Epidermal melanocyte (primary cell): ENCODE measurements at regions not wholly inside any gene's neighbourhood (a gene's known extent, or its start where the extent isn't known, plus 50 kb on each side); places are given as distances from the start of the nearest gene placed in this dataset.
"Not testable (repeated sequence)": the region's sequence is repeated elsewhere in the genome, so short reads cannot be mapped to it uniquely, and the experiment has no call there.

ENCODE experiments used
- DNase-seq: peaks from one replicate; pipeline ENCODE4 v3.0.0; 2011; ENCODE audit warnings: low spot score; ENCODE audit not compliant: insufficient read length

DNA sequence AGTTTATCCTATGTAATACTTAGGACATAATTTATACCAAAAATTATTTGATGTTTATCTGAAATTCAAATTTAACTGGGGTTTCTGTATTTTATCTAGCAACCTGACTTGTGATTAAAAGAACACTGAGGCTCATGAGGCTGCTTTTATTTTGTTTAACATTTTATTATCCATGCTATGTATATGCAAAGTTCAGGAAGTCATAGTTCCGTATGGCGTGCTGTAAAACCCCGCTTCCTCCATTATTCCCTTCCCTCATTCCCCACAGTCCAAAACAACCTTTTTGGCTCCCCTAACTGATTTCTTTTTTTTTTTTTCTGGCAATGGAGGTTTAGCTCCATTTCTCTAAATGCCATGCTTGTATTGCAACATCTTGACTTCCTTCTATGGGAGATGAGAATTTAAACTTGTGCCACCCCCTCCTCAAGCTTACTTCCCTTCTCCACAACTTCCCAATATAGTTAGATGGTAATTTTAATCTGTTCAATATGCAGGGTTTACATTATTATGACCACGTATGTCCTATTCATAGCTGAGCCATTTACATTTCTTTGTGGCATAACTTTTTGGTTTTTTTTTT is 138.0 kb upstream of the DNAH14 start:
- DNase-seq, result no peak

DNA sequence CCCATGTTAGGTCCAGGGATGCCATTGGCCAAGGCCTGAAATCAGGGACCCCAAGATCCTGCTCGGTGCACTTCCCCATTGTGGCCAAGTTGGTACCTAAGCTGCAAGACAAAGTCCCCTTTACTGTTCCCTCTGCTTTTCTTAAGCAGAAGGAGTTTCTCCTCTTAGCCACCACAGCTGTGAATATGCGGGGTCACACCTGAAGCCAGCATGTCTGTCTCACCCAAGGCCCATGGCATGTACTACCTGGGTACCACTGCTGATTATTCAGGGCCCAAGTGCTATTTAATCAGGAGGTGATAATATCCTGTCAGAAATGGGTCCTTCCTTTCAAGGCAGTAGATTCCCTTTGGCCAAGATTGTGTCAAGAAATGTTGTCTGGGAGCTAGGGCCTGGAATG is 133.9 kb upstream of the DNAH14 start:
- DNase-seq, result no peak

DNA sequence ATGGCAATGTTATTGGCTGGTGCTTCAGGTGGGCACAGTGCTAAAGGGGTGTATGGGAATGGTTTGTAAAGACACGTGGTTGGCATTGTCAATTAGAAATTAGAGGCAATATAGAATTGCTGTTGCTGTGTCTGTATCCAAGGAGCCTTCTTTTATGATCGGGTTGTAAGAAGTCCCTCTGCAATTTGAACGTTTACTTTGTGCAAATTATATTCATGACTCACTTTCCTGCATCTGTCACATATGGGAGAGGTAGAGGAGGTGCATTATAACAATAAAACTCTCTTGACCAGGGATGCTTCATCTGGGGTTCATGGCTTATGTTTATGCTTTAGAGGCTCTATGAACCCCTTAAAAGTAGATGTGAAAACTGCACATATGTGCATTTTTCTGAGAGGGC is 130.4 kb upstream of the DNAH14 start:
- no peak for DNase-seq

DNA sequence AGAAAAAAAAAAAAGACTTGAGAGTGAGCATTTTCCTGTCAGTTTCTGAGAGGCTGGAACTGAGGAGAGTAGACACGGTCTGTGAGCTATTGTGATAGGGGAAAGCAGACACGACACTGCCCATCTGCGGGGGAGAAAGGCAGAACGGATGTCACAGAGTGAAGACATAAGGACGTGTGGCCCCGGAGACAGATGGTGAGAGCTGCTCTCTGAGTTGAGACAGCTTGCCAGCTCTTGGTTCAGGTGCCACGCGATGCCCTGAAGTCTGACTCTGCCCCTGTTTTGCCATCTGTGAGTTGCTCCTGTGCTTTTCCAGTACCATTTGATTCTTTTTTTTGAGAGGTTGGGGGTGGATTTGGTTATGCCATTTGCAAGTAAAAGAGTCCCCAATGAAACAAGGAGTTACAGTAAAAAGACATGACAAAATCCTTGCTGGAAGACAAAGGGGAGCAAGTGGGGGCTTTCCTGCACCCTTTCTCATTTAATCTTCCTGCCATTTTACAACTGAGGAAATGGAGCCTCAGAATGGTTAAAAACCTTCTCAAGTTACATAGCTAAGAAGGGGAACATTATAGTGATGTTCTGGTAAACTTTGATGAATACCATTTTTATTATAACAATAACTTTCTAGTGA is 128.9 kb upstream of the DNAH14 start:
- DNase-seq, result no peak

DNA sequence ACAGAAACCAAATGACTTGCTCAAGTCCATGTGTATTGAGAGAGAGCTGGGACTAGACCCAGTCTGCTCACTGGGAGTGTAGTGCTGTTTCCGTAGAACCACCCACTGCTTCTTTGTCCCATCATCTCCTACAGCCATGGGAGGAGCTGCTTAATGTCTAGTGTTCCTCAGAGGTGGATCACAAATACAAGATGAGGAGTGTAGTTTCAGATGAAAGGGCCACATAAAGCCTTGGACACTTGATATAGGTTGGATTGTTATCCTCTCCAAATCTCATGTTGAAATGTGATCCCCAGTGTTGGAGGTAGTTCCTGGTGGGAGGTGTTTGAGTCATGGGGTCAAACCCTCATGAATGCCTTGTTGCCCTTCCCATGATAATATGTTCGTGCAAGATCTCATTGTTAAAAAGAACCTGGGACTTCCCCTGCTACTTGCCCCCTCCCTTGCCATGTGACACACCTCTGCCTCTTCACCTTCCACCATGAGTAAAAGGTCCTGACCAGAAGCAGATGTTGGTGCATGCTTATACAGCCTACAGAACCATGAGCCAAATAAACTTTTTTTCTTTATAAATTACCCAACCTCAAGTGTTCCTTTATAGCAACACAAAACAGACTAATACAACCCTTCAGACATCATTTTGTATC is 127.5 kb upstream of the DNAH14 start:
- DNase-seq, result no peak

DNA sequence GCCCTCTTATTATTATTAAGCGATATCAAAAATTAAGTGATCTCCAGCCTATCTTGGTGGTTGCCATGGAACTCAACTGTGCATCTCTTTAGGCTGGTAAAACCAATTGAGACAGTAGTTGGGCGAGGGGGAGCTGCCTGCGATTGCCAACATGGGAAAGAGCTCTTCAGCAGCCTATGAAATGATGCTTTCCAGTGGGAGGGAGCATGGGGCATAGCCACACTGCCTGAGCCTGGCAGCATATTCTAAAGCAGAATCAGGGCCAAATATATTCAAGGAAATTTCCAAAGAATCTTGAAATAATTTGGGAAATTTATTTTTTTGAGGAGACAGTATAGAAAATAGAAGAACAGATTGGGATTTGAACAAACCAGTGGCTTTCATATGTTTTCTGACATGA is 126.9 kb upstream of the DNAH14 start:
- DNase-seq, result no peak

DNA sequence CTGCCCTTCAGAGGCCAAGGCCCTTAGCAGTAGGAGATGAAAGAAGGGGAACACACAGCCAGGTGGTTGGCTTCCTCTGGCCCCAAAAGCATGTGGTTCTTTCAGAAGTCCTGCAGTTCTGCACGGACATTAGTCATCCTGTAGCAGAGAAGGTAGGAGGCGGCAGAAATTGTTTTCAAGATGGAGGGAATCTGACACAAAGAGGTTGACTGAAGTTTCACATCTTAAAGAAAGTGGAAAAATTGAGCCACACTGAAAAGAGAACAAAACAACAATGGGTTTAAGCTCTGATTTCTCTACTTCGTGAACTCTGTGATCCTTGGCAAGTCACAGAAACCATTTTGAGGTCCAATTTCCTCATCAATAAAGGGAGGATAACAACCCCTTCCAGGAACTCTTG is 125.3 kb upstream of the DNAH14 start:
- no peak for DNase-seq

DNA sequence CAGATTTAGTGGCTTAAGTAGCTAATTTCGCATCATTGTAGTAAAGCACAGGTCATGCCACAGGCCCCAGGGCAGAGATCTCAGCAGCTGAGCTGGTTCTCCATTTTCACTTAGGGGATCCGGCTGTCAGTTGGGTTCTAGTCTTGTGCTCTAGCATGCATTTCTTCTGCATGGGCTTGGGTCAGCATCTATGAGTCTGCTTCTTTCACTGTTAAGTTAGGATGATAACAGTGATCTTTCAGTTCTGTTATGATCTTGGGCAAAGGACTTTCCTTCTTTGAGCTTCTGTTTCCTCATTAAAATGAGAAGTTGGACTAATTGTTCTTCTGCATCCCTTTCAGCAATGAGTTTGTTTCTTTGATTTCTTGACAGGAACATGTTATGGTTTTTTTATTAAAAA is 123.6 kb upstream of the DNAH14 start:
- DNase-seq, result no peak

DNA sequence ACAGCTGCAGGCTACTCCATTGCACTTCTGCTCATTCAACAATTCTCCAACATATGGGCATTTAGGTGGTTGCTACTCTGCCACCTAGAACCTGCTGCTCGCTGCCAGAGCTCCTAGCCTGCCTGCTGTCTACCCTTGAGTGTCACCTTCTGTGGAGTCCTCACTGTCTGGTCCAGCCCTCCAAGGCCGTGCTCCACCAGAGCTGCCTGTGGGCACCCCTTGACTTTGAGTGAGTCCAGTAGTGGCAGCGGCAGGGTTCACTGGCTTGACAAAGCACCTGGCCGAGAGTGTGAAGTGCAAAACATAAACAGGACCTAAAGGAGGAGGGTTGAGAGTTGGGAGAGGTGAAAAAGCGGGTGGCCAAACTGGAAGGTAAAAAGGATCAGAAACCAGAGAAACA is 120.3 kb upstream of the DNAH14 start:
- no peak for DNase-seq

DNA sequence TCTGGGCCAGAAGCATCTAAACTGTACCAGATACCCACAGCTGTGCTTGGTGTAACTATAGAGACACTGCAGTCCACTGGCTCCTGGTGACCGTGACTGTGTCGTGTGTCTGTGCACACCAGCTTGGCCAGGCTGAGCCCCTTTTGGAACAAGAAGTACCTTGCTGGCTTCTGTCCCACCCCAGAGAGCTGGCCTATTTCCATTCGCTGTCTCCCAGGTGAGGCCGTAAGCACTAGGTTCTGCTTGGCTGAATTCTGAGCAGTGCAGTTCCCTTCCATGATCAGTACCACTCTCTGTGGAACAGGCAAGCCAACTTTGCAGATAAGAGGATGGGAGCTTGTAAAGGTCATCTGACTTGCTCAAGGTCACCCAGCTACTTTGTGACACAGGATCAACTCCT is 119.9 kb upstream of the DNAH14 start:
- no peak for DNase-seq

DNA sequence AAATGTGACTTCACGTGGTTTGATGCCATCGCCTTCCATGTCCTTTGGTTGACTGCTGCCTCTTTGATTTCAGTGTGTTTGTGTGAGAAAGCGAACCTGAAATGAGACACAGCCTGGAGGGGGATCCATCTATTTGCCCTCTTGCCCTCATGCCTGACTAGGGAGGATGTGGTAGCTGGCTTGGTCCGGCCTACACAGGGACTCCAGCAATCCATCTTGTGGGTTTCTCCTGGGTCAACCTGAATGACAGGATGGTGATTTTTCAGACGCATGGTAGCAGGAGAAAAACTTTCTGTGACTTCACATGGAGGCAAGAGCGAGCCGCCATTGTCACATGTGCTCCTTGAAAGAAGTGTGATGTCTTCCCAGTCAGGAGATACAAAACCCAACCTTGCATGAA is 117.9 kb upstream of the DNAH14 start:
- no peak for DNase-seq

DNA sequence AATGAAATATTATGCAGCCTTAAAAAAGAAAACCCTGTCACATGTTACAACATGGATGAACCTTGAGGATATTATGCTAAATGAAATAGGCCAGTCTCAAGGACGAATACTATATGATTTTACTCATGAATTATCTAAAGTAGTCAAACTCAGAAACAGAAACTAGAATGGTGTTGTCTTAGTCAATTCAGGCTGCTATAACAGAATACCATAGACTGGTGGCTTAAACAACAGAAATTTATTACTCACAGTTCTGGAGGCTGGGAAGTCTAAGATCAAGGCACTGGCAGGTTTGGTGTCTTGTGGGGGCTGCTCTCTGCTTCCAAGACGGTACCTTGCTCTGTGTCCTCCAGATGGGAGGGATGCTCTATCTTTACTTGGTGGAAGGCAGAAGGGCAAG is 113.8 kb upstream of the DNAH14 start:
- no peak for DNase-seq

DNA sequence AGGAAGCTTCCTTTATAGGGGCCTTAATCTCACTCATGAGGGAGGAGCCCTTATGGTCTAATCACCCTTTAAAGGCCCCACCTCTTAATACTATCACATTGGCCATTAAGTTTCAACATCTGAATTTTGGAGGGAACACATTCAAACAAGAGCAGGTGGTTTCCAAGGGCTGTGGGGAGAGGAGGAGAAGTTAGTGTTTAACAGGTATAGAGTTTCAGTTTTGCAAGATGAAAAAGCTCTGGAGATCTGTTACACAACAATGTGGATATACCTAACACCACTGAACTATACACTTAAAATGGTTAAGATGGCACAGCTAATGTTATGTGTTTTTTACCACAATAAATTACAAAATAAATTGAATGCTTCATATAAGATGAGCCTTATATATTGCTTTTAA is 113.4 kb upstream of the DNAH14 start:
- DNase-seq, result no peak

DNA sequence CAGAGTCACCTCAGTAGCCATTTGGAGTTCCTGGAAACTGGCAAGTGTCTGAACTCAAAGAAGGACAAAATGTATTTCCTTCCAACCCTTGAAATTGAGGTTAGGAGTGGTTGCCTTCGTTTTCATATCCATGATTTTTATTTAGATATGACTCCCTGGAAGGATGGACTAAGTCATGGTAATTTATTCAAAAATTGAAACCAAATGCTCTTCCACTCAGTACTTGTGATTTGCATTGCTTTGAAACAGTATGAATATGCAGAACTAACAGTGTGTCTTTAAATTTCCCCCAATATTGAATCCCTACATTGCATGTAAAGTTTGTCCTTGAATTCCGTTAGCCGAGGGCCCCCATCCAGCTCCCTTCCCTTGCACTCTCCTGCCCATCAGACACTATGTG is 112.1 kb upstream of the DNAH14 start:
- DNase-seq, result no peak

DNA sequence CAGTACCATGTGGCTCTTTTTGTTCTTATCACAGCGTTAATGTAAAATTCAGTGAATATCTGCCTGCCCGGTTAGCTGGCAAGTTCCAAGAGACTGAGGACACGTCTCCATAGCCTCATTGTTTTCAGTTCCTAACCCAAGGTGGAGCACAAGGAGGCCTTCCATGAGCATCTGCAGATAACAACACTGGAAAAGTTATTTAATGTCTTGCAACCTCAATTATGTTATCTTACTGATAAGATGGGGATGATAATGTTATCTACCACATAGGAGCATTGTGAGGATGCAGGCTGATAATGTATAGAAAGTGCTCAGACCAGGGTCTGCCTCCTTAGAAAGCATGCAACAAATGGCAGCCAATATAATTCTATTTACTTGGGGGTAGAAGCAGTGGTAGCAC is 109.6 kb upstream of the DNAH14 start:
- no peak for DNase-seq

DNA sequence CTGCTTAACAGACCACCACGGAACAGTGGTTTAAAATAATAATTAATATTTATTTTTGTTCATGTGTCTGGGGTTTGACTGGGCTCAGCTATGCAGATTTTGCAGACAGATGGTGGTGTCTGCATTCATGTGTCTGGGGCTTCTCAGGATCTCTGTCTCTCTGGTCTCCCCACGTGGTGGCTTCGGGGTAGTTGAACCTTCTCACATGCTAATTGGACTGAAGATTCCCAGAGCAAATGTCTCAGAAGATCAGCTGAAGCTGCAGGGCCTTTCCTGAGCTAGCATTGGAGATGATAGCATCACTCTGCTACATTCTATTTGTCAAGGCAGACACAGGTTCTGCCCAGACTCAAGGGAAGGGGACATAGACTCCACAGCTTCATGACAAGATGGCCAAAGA is 109.1 kb upstream of the DNAH14 start:
- DNase-seq, result no peak

DNA sequence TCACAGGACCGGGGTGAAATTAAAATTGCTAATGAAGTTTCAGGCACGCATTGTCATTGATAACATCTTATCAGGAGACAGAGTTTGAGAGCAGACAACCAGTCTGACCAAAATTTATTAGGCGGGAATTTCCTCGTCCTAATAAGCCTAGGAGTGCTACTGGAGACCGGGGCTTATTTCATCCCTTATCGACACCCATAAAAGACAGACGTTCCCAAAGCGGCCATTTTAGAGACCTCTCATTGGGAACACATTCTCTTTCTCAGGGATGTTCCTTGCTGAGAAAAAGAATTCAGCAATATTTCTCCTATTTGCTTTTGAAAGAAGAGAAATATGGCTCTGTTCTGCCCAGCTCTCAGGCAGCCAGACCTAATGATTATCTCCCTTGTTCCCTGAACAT is 107.7 kb upstream of the DNAH14 start:
- not testable (repeated sequence) for DNase-seq

DNA sequence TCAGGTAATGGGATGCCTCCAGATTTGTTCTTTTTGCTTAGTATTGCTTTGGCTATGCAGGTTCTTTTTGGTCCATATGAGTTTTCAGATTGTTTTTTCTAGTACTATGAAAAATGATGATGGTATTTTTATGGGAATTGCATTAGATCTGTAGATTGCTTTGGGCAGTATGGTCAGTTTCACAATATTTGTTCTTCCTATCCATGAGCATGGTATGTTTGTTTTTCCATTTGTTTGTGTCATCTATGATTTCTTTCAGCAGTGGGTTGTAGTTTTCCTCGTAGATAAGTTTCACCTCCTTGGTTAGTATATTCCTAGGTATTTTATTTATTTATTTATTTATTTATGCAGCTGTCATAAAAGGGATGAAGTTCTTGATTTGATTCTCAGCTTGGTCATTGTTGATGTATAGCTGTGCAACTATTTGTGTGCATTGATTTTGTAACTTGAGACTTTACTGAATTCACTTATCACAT is 103.9 kb upstream of the DNAH14 start:
- DNase-seq, result no peak

DNA sequence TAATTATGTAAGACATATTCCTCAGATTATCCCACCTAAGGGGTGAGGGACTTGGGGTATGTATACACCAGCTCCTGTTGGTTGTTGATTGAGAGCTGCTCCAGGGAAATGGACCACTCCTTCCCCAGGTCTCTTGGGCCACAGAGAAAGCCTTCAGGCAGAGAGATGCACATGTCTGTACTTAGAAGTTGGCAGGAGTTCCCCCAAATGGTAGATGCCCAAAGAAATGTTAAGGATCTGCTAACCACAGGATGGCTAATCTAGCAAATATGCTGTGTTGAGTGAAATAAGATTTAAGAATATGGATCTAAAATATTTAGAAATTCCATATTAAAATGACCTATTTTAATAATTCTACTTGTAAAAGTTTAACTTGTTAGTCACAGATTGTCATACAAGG is 100.8 kb upstream of the DNAH14 start:
- DNase-seq, result peak; percentile 25

DNA sequence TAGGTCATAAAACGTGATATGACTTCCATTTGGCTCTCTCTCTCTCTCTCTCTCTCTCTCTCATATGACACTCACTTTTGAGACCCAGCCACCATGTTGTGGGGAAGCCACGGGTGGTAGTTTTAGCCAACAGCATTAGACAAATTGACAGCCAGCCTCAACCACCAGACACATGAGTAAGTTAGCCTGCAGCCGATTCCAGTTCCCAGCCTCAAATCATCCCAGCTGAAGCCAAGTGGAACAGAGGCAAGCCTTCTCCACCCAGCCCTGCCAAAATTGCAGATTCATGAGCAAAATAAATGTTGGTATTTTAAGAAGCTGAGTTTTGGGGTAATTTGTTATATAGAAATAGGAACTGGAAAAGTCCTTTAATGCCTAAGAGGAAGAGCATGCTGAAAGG is 98.0 kb upstream of the DNAH14 start:
- DNase-seq, result no peak

DNA sequence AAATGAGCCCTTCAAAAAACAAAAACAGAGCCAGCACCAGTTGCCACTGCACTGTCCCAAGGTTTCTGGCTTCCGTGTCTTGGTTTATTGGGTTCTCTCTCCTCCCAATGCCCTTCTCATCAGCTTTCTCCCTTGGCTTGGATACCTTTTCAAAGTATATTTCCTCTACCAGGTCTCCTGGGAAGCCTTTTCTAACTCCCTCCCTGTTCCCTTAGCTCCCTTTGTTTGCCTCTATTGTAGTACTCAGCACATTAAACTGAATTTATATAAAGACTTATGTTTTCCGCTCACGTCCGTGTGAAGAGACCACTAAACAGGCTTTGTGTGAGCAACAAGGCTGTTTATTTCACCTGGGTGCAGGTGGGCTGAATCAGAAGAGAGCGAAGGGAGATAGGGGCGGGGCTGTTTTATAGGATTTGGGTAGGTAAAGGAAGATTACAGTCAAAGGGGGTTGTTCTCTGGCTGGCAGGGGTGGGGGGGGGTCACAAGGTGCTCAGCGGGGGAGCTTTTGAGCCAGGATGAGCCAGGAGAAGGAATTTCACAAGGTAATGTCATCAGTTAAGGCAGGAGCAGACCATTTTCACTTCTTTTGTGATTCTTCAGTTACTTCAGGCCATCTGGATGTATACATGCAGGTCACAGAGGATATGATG is 89.7 kb upstream of the DNAH14 start:
- DNase-seq, result not testable (repeated sequence)

DNA sequence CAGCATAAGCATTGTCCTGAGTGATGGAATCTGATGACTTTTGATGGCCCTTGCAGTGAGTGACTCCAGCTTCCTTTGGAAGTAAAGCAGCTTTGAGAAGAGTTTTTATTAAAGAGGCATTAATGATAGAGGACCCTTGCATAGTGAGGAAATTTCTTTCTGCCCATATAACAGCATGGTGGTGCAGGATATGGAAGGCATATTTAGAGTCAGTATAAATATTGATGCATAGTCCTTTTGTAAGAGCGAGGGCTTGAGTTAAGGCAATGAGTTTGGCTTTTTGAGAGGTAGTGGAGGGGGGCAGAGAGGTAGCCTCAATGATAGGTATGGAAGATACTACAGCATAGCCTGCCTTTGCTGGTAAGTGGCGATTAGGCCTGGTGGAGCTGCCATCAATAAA is 87.7 kb upstream of the DNAH14 start:
- DNase-seq, result not testable (repeated sequence)
